Stimulated activated CD4-positive, alpha-beta T cell treated with anti-CD3 and anti-CD28 coated beads, Interleukin-12 subunit alpha, Interleukin-12 subunit beta, amount 100 ng/mL, for 48 hours (primary cell): ENCODE measurements at regions not wholly inside any gene's neighbourhood (a gene's known extent, or its start where the extent isn't known, plus 50 kb on each side); places are given as distances from the start of the nearest gene placed in this dataset.
"Not testable (repeated sequence)": the region's sequence is repeated elsewhere in the genome, so short reads cannot be mapped to it uniquely, and the experiment has no call there.

Experiments
- DNase-seq, 3 donors: peaks; one replicate each; pipeline ENCODE4 v3.0.0-alpha.2; 2020; ENCODE audit warnings: low read depth in 2 of 3, low spot score in 1 of 3

- no peak for DNase-seq
Observed at GRCh38 chr2:168300460-168300859, 53.1 kb upstream of the STK39 start.

GRCh38 chr2:168304024-168304681 is 56.8 kb upstream of the STK39 start:
- no peak for DNase-seq

GRCh38 chr2:168307379-168307778 is 60.0 kb upstream of the STK39 start:
- no peak for DNase-seq

GRCh38 chr2:168310580-168310979 is 63.2 kb upstream of the STK39 start:
- DNase-seq, result no peak

- no peak for DNase-seq
Observed at GRCh38 chr2:168311261-168311910, 64.0 kb upstream of the STK39 start.

- DNase-seq, result no peak
Observed at GRCh38 chr2:168312036-168312822, 64.8 kb upstream of the STK39 start.

DNA sequence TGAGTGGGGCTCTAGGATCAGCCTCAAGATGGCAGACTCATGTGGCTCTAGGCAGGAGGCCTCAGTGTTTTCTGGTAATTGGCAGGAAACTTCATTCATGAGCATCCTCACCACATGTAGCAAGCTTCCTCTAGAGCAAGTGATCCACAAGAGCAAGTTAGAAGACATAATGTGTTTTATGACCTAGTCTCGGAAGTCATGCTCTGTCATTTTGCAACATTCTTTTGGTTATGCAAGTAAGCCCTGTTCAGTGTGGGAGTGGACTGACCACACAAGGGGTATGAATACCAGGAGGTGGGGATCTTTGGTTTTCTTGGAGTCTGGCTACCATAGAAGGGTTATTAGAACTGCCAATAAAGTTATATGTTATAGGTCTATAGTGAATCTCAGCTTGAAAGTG is 66.8 kb upstream of the STK39 start:
- DNase-seq, result no peak

DNA sequence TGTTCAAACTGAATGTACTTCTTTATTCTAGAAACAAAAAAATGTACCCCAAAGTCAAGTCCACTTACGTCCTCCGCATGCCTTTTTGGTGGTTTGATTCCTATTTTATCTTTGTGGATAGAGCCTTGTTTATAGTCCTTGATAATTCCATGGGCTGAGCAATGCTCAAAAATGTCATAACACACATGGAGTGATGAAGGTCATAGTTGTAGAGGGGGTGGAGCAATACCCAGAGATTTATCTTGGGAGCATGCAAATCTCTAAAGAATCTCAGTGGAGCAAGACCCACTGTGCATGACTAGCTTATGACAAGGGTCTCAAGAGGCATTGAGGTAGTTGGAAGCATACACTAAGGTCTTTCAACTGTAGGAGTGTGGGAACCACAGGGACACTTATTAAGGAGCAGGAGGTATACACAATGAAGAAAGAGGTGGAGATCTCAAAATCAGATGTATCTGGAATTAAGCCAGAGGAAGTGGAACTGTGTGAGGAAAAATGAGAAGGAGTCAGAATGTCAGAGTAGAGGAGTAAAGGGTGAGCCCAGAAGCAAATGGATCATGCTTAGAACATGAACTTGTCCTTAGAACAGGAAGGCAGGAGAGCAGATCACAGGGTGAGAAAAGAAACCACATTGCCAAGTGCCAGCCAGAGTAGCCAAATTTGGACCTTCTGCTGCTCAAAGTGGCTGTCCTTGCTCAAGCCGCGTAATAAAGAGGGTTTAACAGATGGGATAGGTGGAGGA is 68.1 kb upstream of the STK39 start:
- no peak for DNase-seq

DNA sequence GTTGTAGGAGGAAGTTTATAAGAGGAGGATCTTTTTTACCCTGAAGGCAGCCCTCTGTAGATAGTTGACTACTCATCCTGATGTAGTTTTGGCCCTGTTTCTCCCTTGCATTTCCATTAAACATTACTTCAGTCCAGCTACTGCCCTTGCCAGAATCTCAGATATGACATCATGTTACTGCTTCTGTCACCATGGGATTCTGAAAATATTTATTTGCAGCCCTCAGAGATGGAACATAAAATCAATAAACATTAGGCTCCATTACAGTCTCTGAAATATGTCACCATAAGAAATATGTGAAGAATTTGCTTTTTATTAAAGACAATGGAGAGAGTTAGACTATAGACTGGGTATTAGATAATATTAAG is 68.7 kb upstream of the STK39 start:
- no peak for DNase-seq

DNA sequence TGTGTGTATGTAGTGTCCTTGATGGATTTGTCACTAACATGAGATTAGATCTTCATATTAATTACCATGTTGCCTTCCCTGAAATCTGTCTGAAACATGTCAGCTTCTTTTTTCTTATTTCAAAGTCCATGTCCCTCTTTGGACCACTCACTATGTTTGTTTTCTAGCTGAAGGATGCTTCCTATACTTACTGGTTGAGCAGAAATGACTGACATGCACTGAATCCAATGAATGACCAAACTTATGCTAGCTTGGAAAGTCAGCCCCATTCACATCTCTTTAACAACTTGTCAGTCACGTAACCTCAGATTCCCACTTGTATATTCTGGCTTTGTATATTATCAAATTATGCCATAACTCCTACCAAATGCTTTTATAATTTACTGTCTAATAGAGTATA is 69.9 kb upstream of the STK39 start:
- no peak for DNase-seq

DNA sequence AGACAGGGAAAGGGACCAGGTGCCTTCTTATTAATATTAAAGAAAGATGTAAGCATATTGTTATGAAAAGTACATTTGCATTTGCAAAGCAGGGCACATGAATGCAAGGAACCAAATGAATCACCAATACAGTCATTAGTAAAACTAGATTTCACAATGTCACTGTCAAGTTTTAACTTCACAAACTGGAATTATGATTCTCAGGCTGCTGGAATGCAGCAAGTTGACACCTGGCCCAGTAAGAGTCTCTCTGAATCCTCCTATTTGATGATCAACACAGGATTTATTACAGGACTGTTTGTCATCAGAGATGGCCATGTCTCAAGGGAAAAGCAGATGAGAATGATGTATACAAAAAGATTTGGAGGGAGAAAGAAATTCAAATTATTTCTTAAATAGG is 72.9 kb upstream of the STK39 start:
- no peak for DNase-seq

- no peak for DNase-seq
Observed at GRCh38 chr2:168322325-168323007, 75.1 kb upstream of the STK39 start.

GRCh38 chr2:168323529-168324021 is 76.2 kb upstream of the STK39 start:
- no peak for DNase-seq

- no peak for DNase-seq
Observed at GRCh38 chr2:168326572-168326971, 79.2 kb upstream of the STK39 start.

GRCh38 chr2:168327328-168327727 is 79.9 kb upstream of the STK39 start:
- DNase-seq, result no peak

DNA sequence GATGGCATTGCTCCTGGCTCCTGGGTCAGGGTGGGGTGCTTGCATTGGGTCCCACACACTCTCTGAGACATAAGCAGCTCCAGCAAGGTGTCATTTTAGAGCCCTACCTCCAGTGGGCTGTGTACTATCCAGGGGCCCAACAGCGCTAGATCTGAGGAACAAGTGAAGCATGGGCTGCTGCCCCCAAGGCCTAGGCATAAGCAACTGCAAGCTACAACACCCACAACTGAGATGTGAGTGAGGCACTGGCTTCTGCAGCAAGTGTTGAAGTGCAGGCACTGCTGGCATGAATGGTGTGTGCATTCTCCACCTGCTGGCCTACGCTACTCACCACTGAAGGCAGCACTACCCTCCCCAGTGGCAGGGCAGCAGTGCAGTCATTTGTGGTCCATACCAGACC is 81.0 kb upstream of the STK39 start:
- no peak for DNase-seq

- no peak for DNase-seq
Observed at GRCh38 chr2:168330624-168331423, 83.4 kb upstream of the STK39 start.

- DNase-seq, result not testable (repeated sequence)
Observed at GRCh38 chr2:168335254-168335653, 87.9 kb upstream of the STK39 start.

- peak; percentile 28 to 44 (median 34) for DNase-seq
Observed at GRCh38 chr2:168336786-168337388, 89.5 kb upstream of the STK39 start.

DNA sequence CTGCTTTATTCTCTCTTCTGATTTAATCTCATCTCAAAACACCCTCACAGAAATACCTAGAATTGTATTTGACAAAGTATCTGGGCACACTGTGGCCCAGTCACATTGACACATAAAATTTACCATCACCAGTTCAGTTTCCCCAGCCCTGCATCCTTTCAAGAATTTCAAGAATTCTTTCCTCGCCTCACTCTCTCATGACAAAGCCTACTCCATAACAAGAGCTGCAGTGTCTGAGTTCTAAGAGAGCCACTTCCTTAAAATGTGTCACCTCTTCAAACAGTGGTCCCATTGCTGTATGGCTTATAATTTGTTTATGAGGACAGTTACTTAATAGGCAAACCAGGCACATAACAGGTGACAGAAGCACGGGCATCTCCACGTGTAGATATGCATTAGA is 90.9 kb upstream of the STK39 start:
- no peak for DNase-seq
